Panc1 (cell line): ENCODE measurements at regions not wholly inside any gene's neighbourhood (a gene's known extent, or its start where the extent isn't known, plus 50 kb on each side); places are given as distances from the start of the nearest gene placed in this dataset.

Source experiments
- ATAC-seq: fragments of 200-7000 bp; cut with Tn5 transposase; 2 replicates; pipeline ENCODE4 v1.9.1; 2020; ENCODE audit warnings: mild to moderate bottlenecking, moderate library complexity
- BruUV-seq: library from RNA; stranded (reverse); fragments of 400-500 nt; replicated peaks from 2 replicates; lab custom pipeline; 2021; lab: Mats Ljungman, UMichigan
- CTCF ChIA-PET: fragments of 300-600 bp; sonication (Branson Sonifier 250); formaldehyde crosslinking; loops from one replicate; lab custom pipeline; 2022; ENCODE audit warnings: antibody characterized with exemption; lab: Charles Lee
- POLR2A ChIA-PET: fragments of 300-600 bp; sonication (Branson Sonifier 250); formaldehyde crosslinking; loops from one replicate; lab custom pipeline; 2022; ENCODE audit warnings: antibody characterized with exemption; lab: Charles Lee
- DNase-seq: peaks from one replicate; pipeline ENCODE4 v3.0.0-alpha.2; 2010; ENCODE audit warnings: low read depth, low spot score
- H3K27ac ChIP-seq: 2 replicates; pipeline ENCODE4 v1.5.1; 2011; ENCODE audit warnings: mild to moderate bottlenecking, low read length, inconsistent platforms
- H3K27me3 ChIP-seq: fragments of 200-500 bp; sonication (Bioruptor generic); 2 replicates; pipeline ENCODE4 v1.6.0; 2014; ENCODE audit warnings: low read length, inconsistent platforms; ENCODE audit not compliant: control insufficient read depth, insufficient read depth
- H3K36me3 ChIP-seq: fragments of 200-500 bp; sonication (Bioruptor generic); 2 replicates; pipeline ENCODE4 v1.5.1; 2014; ENCODE audit warnings: inconsistent platforms, mild to moderate bottlenecking, low read length, moderate library complexity; ENCODE audit not compliant: control insufficient read depth, insufficient read depth
- H3K4me1 ChIP-seq: 2 replicates; pipeline ENCODE4 v1.5.1; 2011; ENCODE audit warnings: inconsistent platforms, mild to moderate bottlenecking, low read length, moderate library complexity; ENCODE audit not compliant: control insufficient read depth, insufficient read depth
- H3K4me3 ChIP-seq, 2 experiments: 2 replicates each; pipeline ENCODE4 v1.5.1; 2011 to 2012; ENCODE audit warnings: low read depth in 2 of 2, low read length in 2 of 2, mild to moderate bottlenecking in 2 of 2, inconsistent platforms in 1 of 2, moderate library complexity in 1 of 2
- H3K9me3 ChIP-seq: fragments of 200-500 bp; sonication (Bioruptor generic); 2 replicates; pipeline ENCODE4 v1.5.1; 2014; ENCODE audit warnings: low read depth, mild to moderate bottlenecking, inconsistent platforms, low read length, moderate library complexity; ENCODE audit not compliant: control insufficient read depth, insufficient read depth
- CTCF ChIP-seq: fragments of 450-650 bp; IDR thresholded peaks from 2 replicates; pipeline ENCODE4 v1.5.1; 2017; ENCODE audit warnings: mild to moderate bottlenecking
- POLR2AphosphoS5 ChIP-seq: IDR thresholded peaks from 2 replicates; pipeline ENCODE4 v1.6.1; 2012; ENCODE audit warnings: mild to moderate bottlenecking, low read depth, low read length, moderate library complexity
- REST ChIP-seq, 2 experiments: IDR thresholded peaks; 2 replicates each; pipeline ENCODE4 v1.6.1; 2011 to 2012; ENCODE audit warnings: low read depth in 2 of 2, control low read depth in 1 of 2, low read length in 1 of 2, mild to moderate bottlenecking in 1 of 2, moderate library complexity in 1 of 2; ENCODE audit not compliant: insufficient read depth in 1 of 2
- SIN3A ChIP-seq: IDR thresholded peaks from 2 replicates; pipeline ENCODE4 v1.6.1; 2012; ENCODE audit warnings: low read depth, mild to moderate bottlenecking, low read length, moderate library complexity, borderline replicate concordance; ENCODE audit not compliant: insufficient read depth
- TCF7L2 ChIP-seq: IDR thresholded peaks from 2 replicates; pipeline ENCODE4 v1.6.1; 2011; ENCODE audit warnings: mild to moderate bottlenecking, low read depth, low read length, inconsistent platforms
- in situ Hi-C: cut with HindIII; loops from 2 replicates; pipeline ENCODE4 v1.10.0; 2016; ENCODE audit warnings: low sequenced_read_pairs, low pct_unique_long_range_greater_than_20kb
- intact Hi-C: fragments of 100-400 bp; cut with micrococcal nuclease; formaldehyde crosslinking; loops from one replicate; pipeline ENCODE4 v1.10.0; 2022; ENCODE audit not compliant: unreplicated experiment

DNA sequence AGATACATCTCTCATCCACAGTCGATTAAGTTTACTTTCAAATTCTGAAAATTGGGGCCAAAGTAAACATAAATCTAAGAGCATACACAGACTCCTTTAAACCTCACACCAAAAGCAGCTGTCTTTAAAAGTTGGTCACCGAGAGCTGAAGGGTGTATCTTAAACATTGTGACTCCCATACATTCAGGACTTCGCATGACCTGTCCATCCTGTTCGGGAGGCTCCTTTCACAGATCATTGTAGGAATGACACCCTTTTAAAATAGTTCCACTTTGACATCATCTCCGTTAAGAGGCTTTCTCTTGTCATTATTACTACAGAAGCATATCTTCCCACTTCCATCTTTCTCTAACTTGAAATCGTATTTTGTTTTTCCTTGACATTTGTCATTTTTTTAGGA, 440.0 kb downstream of the DNAJB9 start:
- no TSS peak for BruUV-seq
- in situ Hi-C loops = no loop called here
- no peak overlapping the region for H3K4me3 ChIP-seq
- H3K27me3 ChIP-seq = no peaks in the 10 kb centered on the region
- ChIA-PET POLR2A (no interaction called here), CTCF (no interaction called here)
- TF ChIP-seq SIN3A (no peak), REST (IDR thresholded peaks at IDR 0.05; ENCODE audit: insufficient read depth in 1 of 2, low read depth in 2 of 2, low read length in 1 of 2) (no peak), POLR2AphosphoS5 (no peak), CTCF (no peak), TCF7L2 (no peak)
- H3K4me1 ChIP-seq = no peaks in the 10 kb centered on the region
- H3K9me3 ChIP-seq = no peaks in the 10 kb centered on the region
- no peak for ATAC-seq
- H3K36me3 ChIP-seq = no peaks in the 10 kb centered on the region
- DNase-seq = no peak
- intact Hi-C loops = no loop called here
- H3K27ac ChIP-seq = no peak overlapping the region

DNA sequence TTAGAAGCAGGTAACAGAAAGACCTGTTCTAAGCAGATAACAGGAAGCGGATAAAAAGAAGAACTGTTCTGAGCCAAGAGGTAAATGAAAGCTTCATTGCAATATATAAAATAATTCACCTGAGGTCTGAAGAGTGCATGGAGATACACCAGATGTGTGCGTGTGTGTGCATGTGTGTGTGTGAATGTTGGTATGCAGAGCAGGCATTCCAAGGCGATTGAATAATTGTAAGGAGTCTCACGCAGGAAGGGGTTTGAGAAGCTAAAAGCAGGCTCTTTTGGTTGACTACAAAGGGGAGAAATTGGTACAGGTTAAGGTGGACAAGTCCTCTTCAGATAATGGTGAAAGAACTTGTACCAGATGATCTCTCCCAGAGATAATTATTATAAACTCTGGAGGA, 450.6 kb downstream of the DNAJB9 start:
- BruUV-seq = no TSS peak
- no peak overlapping the region for H3K27ac ChIP-seq
- no peaks in the 10 kb centered on the region for H3K27me3 ChIP-seq
- no peak overlapping the region for H3K4me3 ChIP-seq
- TF ChIP-seq CTCF (no peak), TCF7L2 (no peak), REST (IDR thresholded peaks at IDR 0.05; ENCODE audit: insufficient read depth in 1 of 2, low read depth in 2 of 2, low read length in 1 of 2) (no peak), POLR2AphosphoS5 (no peak), SIN3A (no peak)
- no peaks in the 10 kb centered on the region for H3K4me1 ChIP-seq
- ATAC-seq (no peak), DNase-seq (no peak)
- no peaks in the 10 kb centered on the region for H3K36me3 ChIP-seq
- ChIA-PET POLR2A (no interaction called here), CTCF (no interaction called here)
- intact Hi-C loops (no loop called here), in situ Hi-C loops (no loop called here)
- H3K9me3 ChIP-seq = no peaks in the 10 kb centered on the region
